Natural killer cell (primary cell): ENCODE measurements at regions not wholly inside any gene's neighbourhood (a gene's known extent, or its start where the extent isn't known, plus 50 kb on each side); places are given as distances from the start of the nearest gene placed in this dataset.

ENCODE experiments used
- ATAC-seq, 3 donors: fragments of 150-1000 bp in 2 of 3; fragments of 200-7000 bp in 1 of 3; cut with Tn5 transposase; 1 replicate in 1 of 3; 2 replicates in 2 of 3; pipeline ENCODE4 v1.10.0; 2021; ENCODE audit warnings: mild to moderate bottlenecking in 2 of 3, moderate library complexity in 2 of 3
- DNase-seq, 2 donors: peaks; one replicate each; pipeline versions ENCODE4 v3.0.0 to v3.0.0-alpha.2; 2013 to 2021; ENCODE audit warnings: mixed read lengths in 1 of 2
- H3K27ac ChIP-seq: one replicate; pipeline ENCODE4 v1.5.1; 2013; ENCODE audit warnings: mild to moderate bottlenecking, low read length
- H3K27me3 ChIP-seq: one replicate; pipeline ENCODE4 v1.6.1; 2013; ENCODE audit warnings: low read length; ENCODE audit not compliant: control insufficient read depth, insufficient read depth
- H3K36me3 ChIP-seq: one replicate; pipeline ENCODE4 v1.6.1; 2013; ENCODE audit warnings: low read length; ENCODE audit not compliant: control insufficient read depth, insufficient read depth
- H3K4me1 ChIP-seq: one replicate; pipeline ENCODE4 v1.6.1; 2013; ENCODE audit warnings: low read length; ENCODE audit not compliant: control insufficient read depth, insufficient read depth
- H3K4me3 ChIP-seq: one replicate; pipeline ENCODE4 v1.5.1; 2013; ENCODE audit warnings: low read length
- H3K9me3 ChIP-seq: one replicate; pipeline ENCODE4 v1.6.1; 2013; ENCODE audit warnings: low read length; ENCODE audit not compliant: control insufficient read depth, insufficient read depth
- H3K27ac Mint-ChIP-seq, 2 donors: one replicate each; pipeline ENCODE4 v1.8.0; 2022; ENCODE audit warnings: mild to moderate bottlenecking in 2 of 2, mixed read lengths in 2 of 2, moderate library complexity in 1 of 2
- H3K27me3 Mint-ChIP-seq, 2 donors: one replicate each; pipeline ENCODE4 v1.8.0; 2022; ENCODE audit warnings: low read depth in 2 of 2, mixed read lengths in 2 of 2
- H3K36me3 Mint-ChIP-seq: one replicate; pipeline ENCODE4 v1.8.0; 2022; ENCODE audit warnings: mixed read lengths
- H3K4me1 Mint-ChIP-seq, 2 donors: one replicate each; pipeline ENCODE4 v1.8.0; 2022; ENCODE audit warnings: mixed read lengths in 2 of 2
- H3K4me3 Mint-ChIP-seq: one replicate; pipeline ENCODE4 v1.8.0; 2022; ENCODE audit warnings: mild to moderate bottlenecking, moderate library complexity, mixed read lengths
- H3K9me3 Mint-ChIP-seq, 2 donors: one replicate each; pipeline ENCODE4 v1.8.0; 2022; ENCODE audit warnings: mixed read lengths in 2 of 2
- WGBS: methylation state at CpG from one replicate; pipeline ENCODE4 v1.1.7; 2013; ENCODE audit warnings: missing lambda C conversion rate; ENCODE audit not compliant: insufficient coverage; 5-methylcytosine and 5-hydroxymethylcytosine counted together
- intact Hi-C: fragments of 100-400 bp; cut with micrococcal nuclease; formaldehyde crosslinking; loops from one replicate; pipeline ENCODE4 v1.14.2; 2022
- TF ChIP-seq, protein P1 (sequence below): fragments of 200-600 bp; IDR thresholded peaks from one replicate; pipeline ENCODE4 v1.8.0; 2022; ENCODE audit warnings: antibody characterized with exemption

DNA sequence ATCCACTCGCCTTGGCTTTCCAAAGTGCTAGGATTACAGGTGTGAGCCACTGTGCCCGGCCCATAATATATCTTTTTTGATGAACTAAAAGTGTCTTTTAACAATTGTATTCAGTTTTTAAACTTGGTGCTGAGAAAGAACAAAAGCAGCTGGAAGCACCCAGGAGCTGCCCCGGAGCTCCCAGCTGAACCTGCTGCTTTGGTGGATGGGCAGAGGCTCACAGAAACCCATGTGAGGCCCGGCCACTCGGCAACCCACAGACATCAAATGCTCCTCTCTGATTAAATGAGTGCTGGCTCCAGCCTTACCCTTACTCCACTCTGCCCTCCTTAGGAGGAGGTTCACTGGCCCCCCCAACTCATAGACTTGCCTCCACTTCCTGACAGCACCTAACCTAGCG, 59.4 kb upstream of the FRMD1 start:
- Histone ChIP-seq H3K9me3 (no peaks in the 10 kb centered on the region), H3K27ac (no peak overlapping the region), H3K27me3 (no peaks in the 10 kb centered on the region), H3K4me3 (no peak overlapping the region), H3K4me1 (no peaks in the 10 kb centered on the region), H3K36me3 (no peaks in the 10 kb centered on the region)
- DNase-seq (no peak), ATAC-seq (no peak)
- intact Hi-C loops, result no loop called here
- 78% methylated on average over 6 of the region's 6 CpGs for WGBS
- Mint-ChIP-seq H3K4me3 (no peak overlapping the region), H3K9me3 (no peaks in the 10 kb centered on the region), H3K27ac (no peak overlapping the region), H3K27me3 (peaks cover 2 to 32% of the 10 kb centered on the region in 2 donors), H3K4me1 (peaks cover 0 to 7% of the 10 kb centered on the region in 2 donors), H3K36me3 (no peaks in the 10 kb centered on the region)
- TF ChIP-seq, protein P1, sequence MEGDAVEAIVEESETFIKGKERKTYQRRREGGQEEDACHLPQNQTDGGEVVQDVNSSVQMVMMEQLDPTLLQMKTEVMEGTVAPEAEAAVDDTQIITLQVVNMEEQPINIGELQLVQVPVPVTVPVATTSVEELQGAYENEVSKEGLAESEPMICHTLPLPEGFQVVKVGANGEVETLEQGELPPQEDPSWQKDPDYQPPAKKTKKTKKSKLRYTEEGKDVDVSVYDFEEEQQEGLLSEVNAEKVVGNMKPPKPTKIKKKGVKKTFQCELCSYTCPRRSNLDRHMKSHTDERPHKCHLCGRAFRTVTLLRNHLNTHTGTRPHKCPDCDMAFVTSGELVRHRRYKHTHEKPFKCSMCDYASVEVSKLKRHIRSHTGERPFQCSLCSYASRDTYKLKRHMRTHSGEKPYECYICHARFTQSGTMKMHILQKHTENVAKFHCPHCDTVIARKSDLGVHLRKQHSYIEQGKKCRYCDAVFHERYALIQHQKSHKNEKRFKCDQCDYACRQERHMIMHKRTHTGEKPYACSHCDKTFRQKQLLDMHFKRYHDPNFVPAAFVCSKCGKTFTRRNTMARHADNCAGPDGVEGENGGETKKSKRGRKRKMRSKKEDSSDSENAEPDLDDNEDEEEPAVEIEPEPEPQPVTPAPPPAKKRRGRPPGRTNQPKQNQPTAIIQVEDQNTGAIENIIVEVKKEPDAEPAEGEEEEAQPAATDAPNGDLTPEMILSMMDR, result no peak

DNA sequence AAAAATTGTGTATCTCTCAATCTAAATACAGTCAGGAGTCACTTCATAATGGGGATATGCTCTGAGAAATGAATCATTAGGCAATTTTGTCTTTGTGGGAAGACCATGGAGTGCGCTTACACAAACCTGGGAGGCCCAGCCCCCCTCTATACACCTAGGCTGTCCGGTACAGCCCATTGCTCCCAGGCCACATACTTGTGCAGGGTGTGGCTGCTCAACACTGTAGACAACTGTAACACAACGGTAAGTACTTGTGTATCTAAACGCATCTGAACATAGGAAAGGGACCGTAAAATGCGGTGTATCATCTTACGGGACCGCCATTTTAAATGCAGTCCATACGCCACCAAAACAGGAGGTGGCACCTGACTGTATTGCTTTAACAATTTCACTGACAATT, 58.0 kb upstream of the FRMD1 start:
- WGBS, result 94% methylated on average over 9 of the region's 9 CpGs
- intact Hi-C loops, result no loop called here
- Histone ChIP-seq H3K9me3 (no peaks in the 10 kb centered on the region), H3K36me3 (no peaks in the 10 kb centered on the region), H3K4me3 (no peak overlapping the region), H3K27ac (no peak overlapping the region), H3K4me1 (no peaks in the 10 kb centered on the region), H3K27me3 (no peaks in the 10 kb centered on the region)
- peak in 1 of 2 donors; percentile 10 for DNase-seq
- peaks cover 4 to 22% of the 10 kb centered on the region in 2 donors for H3K27me3 Mint-ChIP-seq
- H3K27ac Mint-ChIP-seq, result no peak overlapping the region
- H3K4me3 Mint-ChIP-seq, result no peak overlapping the region
- no peaks in the 10 kb centered on the region for H3K36me3 Mint-ChIP-seq
- H3K9me3 Mint-ChIP-seq, result no peaks in the 10 kb centered on the region
- H3K4me1 Mint-ChIP-seq, result peaks cover 0 to 7% of the 10 kb centered on the region in 2 donors
- TF ChIP-seq, protein P1, result no peak
- ATAC-seq, result no peak

DNA sequence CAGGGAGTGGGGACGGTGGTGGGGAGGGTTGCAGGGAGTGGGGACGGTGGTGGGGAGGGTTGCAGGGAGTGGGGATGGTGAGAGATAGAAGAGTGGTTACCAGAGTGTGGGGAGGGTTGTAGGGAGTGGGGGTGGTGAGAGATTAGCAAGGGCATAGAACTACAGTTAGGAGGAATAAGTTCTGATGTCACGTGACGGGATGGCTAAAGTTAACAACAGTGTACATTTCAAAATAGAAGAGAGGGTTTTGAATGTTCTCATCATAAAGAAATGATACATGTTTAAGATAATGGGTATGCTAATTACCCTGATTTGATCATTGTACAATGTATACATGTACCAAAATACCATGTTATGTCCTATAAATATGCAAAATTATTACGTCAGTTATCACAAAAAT, 57.6 kb upstream of the FRMD1 start:
- Histone ChIP-seq H3K4me3 (no peak overlapping the region), H3K4me1 (no peaks in the 10 kb centered on the region), H3K9me3 (no peaks in the 10 kb centered on the region), H3K27ac (no peak overlapping the region), H3K27me3 (no peaks in the 10 kb centered on the region), H3K36me3 (no peaks in the 10 kb centered on the region)
- WGBS, result 86% methylated on average over 4 of the region's 5 CpGs
- H3K9me3 Mint-ChIP-seq, result no peaks in the 10 kb centered on the region
- peaks cover 0 to 7% of the 10 kb centered on the region in 2 donors for H3K4me1 Mint-ChIP-seq
- no peak overlapping the region for H3K27ac Mint-ChIP-seq
- peaks cover 8 to 22% of the 10 kb centered on the region in 2 donors for H3K27me3 Mint-ChIP-seq
- intact Hi-C loops, result no loop called here
- H3K36me3 Mint-ChIP-seq, result no peaks in the 10 kb centered on the region
- ATAC-seq (no peak), DNase-seq (no peak)
- no peak overlapping the region for H3K4me3 Mint-ChIP-seq
- TF ChIP-seq, protein P1, result no peak

DNA sequence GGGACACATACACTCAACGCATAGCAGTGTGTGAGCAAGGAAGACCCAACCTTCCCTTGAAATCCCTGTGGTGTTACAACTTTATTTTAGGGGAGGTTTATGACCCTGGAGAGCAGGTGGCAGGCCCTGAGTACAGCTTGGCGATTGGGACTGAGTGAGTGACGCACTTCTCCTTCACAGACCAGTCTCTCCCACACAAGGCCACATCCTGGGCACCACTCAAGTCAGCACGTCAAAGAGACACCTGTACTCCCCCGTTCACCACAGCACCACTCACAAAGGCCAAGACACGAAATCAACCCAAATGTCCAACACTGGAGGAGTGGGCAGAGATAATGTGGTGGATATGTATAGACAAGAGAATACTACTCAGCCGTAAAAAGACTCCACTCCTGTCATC, 57.0 kb upstream of the FRMD1 start:
- Histone ChIP-seq H3K27ac (no peak overlapping the region), H3K4me1 (no peaks in the 10 kb centered on the region), H3K9me3 (no peaks in the 10 kb centered on the region), H3K36me3 (no peaks in the 10 kb centered on the region), H3K27me3 (no peaks in the 10 kb centered on the region), H3K4me3 (no peak overlapping the region)
- Mint-ChIP-seq H3K4me3 (no peak overlapping the region), H3K4me1 (peaks cover 0 to 7% of the 10 kb centered on the region in 2 donors), H3K27ac (no peak overlapping the region), H3K27me3 (peaks cover 12 to 22% of the 10 kb centered on the region in 2 donors), H3K9me3 (no peaks in the 10 kb centered on the region), H3K36me3 (no peaks in the 10 kb centered on the region)
- DNase-seq (no peak), ATAC-seq (no peak)
- WGBS, result 97% methylated on average over 4 of the region's 7 CpGs
- intact Hi-C loops, result no loop called here
- TF ChIP-seq, protein P1, result no peak
